ENCODE measurements at regions not wholly inside any gene's neighbourhood (a gene's known extent, or its start where the extent isn't known, plus 50 kb on each side); places are given as distances from the start of the nearest gene placed in this dataset.

GRCh38 chr4:127249767-127250108, 383.0 kb upstream of the INTU start:
- H3K4me1 ChIP-seq (replicated peaks in 1 of 2) = no peaks in the 10 kb centered on the region
- H3K27me3 ChIP-seq = no peaks in the 10 kb centered on the region
- no peaks in the 10 kb centered on the region for H3K36me3 ChIP-seq (replicated peaks in 1 of 2)
- TF ChIP-seq, protein P1, sequence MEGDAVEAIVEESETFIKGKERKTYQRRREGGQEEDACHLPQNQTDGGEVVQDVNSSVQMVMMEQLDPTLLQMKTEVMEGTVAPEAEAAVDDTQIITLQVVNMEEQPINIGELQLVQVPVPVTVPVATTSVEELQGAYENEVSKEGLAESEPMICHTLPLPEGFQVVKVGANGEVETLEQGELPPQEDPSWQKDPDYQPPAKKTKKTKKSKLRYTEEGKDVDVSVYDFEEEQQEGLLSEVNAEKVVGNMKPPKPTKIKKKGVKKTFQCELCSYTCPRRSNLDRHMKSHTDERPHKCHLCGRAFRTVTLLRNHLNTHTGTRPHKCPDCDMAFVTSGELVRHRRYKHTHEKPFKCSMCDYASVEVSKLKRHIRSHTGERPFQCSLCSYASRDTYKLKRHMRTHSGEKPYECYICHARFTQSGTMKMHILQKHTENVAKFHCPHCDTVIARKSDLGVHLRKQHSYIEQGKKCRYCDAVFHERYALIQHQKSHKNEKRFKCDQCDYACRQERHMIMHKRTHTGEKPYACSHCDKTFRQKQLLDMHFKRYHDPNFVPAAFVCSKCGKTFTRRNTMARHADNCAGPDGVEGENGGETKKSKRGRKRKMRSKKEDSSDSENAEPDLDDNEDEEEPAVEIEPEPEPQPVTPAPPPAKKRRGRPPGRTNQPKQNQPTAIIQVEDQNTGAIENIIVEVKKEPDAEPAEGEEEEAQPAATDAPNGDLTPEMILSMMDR (IDR thresholded peaks at IDR 0.05) = no peak
- no peak for TF ChIP-seq POLR2A (IDR thresholded peaks at IDR 0.05)
- no peak overlapping the region for H3K4me3 ChIP-seq
- no peak overlapping the region for H3K27ac ChIP-seq
- DNase-seq = no peak
- intact Hi-C loops (cut with DNase I) = no loop called here
- WGBS, 4 donors = 67 to 71% (median 69%) methylated on average over 3 of the region's 3 CpGs
- H3K9me3 ChIP-seq (replicated peaks in 1 of 3) = no peaks in the 10 kb centered on the region

GRCh38 chr4:127250577-127250976, 382.2 kb upstream of the INTU start:
- Histone ChIP-seq H3K36me3 (replicated peaks in 1 of 2) (no peaks in the 10 kb centered on the region), H3K27ac (no peak overlapping the region), H3K4me1 (replicated peaks in 1 of 2) (no peaks in the 10 kb centered on the region), H3K4me3 (no peak overlapping the region), H3K9me3 (replicated peaks in 1 of 3) (no peaks in the 10 kb centered on the region), H3K27me3 (no peaks in the 10 kb centered on the region)
- no peak for DNase-seq
- intact Hi-C loops (cut with DNase I) = no loop called here
- TF ChIP-seq, protein P1 (IDR thresholded peaks at IDR 0.05) = no peak
- TF ChIP-seq POLR2A (IDR thresholded peaks at IDR 0.05) = no peak
- 73 to 77% (median 75%) methylated on average over 5 of the region's 5 CpGs for WGBS, 4 donors

GRCh38 chr4:127251423-127251822, 381.3 kb upstream of the INTU start:
- intact Hi-C loops (cut with DNase I) = no loop called here
- no peak overlapping the region for H3K27ac ChIP-seq
- no peaks in the 10 kb centered on the region for H3K4me1 ChIP-seq (replicated peaks in 1 of 2)

DNA sequence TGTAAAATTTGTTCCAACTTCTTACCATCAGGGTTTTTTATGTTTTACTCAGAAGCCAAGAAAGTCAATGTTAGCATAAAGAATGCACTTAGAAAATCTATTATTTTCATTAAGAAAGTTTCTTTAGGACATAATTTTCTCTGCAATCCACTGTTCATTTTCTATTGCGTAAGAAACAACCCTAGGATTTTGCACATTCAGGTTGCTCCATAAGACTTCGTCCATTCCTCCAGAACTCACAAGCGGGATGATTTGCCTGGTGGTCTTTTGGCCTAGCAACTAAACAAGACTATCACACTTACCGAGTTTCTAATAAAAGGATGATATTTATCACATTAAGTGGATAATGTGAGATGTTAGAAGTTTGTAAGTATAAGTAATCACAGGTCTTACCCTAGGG, 376.3 kb upstream of the INTU start:
- no peak for TF ChIP-seq POLR2A (IDR thresholded peaks at IDR 0.05)
- TF ChIP-seq, protein P1 (IDR thresholded peaks at IDR 0.05) = no peak
- H3K4me1 ChIP-seq (replicated peaks in 1 of 2) = no peaks in the 10 kb centered on the region
- no peak overlapping the region for H3K4me3 ChIP-seq
- no peaks in the 10 kb centered on the region for H3K9me3 ChIP-seq (replicated peaks in 1 of 3)
- H3K27me3 ChIP-seq = no peaks in the 10 kb centered on the region
- DNase-seq = no peak
- H3K36me3 ChIP-seq (replicated peaks in 1 of 2) = no peaks in the 10 kb centered on the region
- H3K27ac ChIP-seq = no peak overlapping the region
- 81 to 91% (median 86%) methylated on average over 4 of the region's 4 CpGs for WGBS, 4 donors
- intact Hi-C loops (cut with DNase I) = no loop called here

More at GRCh38 chr4:127251423-127251822, 381.3 kb upstream of the INTU start:
- Histone ChIP-seq H3K9me3 (replicated peaks in 1 of 3) (no peaks in the 10 kb centered on the region), H3K4me3 (no peak overlapping the region), H3K36me3 (replicated peaks in 1 of 2) (no peaks in the 10 kb centered on the region), H3K27me3 (no peaks in the 10 kb centered on the region)
- TF ChIP-seq, protein P1 (IDR thresholded peaks at IDR 0.05) = no peak
- TF ChIP-seq POLR2A (IDR thresholded peaks at IDR 0.05) = no peak
- DNase-seq = no peak
